Memory B cell (primary cell): ENCODE measurements at regions not wholly inside any gene's neighbourhood (a gene's known extent, or its start where the extent isn't known, plus 50 kb on each side); places are given as distances from the start of the nearest gene placed in this dataset.

Source experiments
- ATAC-seq: fragments of 150-1000 bp; cut with Tn5 transposase; 2 replicates; pipeline ENCODE4 v1.10.0; 2021; ENCODE audit warnings: low read depth, mild to moderate bottlenecking, moderate library complexity
- DNase-seq, 2 donors: peaks; one replicate each; pipeline ENCODE4 v3.0.0; 2022; ENCODE audit warnings: low spot score in 2 of 2
- H3K27ac Mint-ChIP-seq: one replicate; pipeline ENCODE4 v1.8.0; 2022; ENCODE audit warnings: mild to moderate bottlenecking, moderate library complexity, mixed read lengths
- H3K27me3 Mint-ChIP-seq: one replicate; pipeline ENCODE4 v1.8.0; 2022; ENCODE audit warnings: mixed read lengths
- H3K36me3 Mint-ChIP-seq: one replicate; pipeline ENCODE4 v1.8.0; 2022; ENCODE audit warnings: mild to moderate bottlenecking, mixed read lengths
- H3K4me1 Mint-ChIP-seq: one replicate; pipeline ENCODE4 v1.8.0; 2022; ENCODE audit warnings: mixed read lengths
- H3K4me3 Mint-ChIP-seq: one replicate; pipeline ENCODE4 v1.8.0; 2022; ENCODE audit warnings: mild to moderate bottlenecking, moderate library complexity, mixed read lengths
- H3K9me3 Mint-ChIP-seq: one replicate; pipeline ENCODE4 v1.8.0; 2022; ENCODE audit warnings: mixed read lengths

DNA sequence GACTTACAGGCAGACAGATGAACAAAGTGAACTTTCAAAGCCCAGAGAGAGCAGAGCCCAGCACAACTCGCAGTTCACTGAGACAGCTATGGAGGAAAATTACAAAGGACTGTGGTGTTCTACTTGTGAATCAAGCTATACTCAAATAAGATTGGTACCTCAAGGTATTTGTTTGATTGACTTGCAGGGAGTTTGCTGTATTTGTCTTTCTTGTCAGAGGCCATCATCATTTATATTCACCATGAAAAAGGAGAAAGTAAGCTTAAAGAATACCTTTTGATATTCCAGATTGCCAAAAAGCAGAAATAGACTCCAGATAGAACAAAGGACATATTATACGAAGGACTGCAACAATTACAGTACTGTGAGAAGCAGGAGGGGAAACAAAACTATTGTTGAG is 1047.9 kb downstream of the RPA4 start:
- no peak for ATAC-seq

DNA sequence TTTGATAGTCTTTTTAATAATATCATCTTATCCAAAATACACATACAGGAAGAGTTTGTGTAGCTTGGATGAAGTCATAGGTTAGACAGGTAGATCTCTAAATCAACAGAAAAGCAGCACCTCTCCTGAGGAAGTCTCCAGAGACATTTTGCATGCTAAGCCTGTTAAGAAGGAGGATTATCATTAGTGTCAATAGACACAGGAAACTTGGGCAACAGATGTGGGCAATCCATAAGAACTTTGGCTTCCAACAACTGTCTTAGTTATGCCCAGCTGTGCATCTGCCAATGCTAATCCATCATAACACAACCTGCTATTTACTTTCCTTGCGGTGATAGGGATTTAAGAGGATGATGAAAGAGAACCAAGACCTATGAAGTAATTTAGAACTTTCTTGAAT is 1052.6 kb downstream of the RPA4 start:
- Mint-ChIP-seq H3K27me3 (no peaks in the 10 kb centered on the region), H3K36me3 (no peaks in the 10 kb centered on the region), H3K4me1 (no peaks in the 10 kb centered on the region), H3K27ac (no peak overlapping the region), H3K4me3 (no peak overlapping the region), H3K9me3 (no peaks in the 10 kb centered on the region)
- ATAC-seq (no peak), DNase-seq (no peak)

More for the DNA sequence above, 1047.9 kb downstream of the RPA4 start:
- Mint-ChIP-seq H3K4me1 (no peaks in the 10 kb centered on the region), H3K4me3 (no peak overlapping the region), H3K27me3 (no peaks in the 10 kb centered on the region), H3K27ac (no peak overlapping the region), H3K36me3 (no peaks in the 10 kb centered on the region), H3K9me3 (no peaks in the 10 kb centered on the region)
- no peak for DNase-seq

DNA sequence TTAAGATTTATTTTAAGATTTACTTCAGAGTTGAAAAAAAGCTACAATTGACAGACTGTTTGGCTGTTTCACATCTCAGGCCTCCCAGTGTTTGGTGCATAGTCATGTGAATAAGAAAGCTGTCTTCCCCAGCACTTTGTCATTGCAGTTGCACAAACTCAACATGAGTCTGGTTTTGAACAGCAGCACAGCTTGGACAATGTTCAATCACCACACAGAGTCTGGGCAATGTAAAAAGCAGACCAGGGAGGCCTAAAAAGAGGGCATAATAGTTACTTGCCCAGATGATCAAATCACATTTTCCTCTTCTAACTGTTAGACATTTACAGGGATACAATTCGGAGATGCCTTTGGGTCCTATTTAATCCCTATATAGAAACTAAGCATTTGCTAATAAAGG is 1055.0 kb downstream of the RPA4 start:
- H3K27ac Mint-ChIP-seq, result no peak overlapping the region
- no peaks in the 10 kb centered on the region for H3K36me3 Mint-ChIP-seq
- DNase-seq (no peak), ATAC-seq (no peak)
- H3K4me3 Mint-ChIP-seq, result no peak overlapping the region
- no peaks in the 10 kb centered on the region for H3K4me1 Mint-ChIP-seq
- H3K27me3 Mint-ChIP-seq, result no peaks in the 10 kb centered on the region
- no peaks in the 10 kb centered on the region for H3K9me3 Mint-ChIP-seq

DNA sequence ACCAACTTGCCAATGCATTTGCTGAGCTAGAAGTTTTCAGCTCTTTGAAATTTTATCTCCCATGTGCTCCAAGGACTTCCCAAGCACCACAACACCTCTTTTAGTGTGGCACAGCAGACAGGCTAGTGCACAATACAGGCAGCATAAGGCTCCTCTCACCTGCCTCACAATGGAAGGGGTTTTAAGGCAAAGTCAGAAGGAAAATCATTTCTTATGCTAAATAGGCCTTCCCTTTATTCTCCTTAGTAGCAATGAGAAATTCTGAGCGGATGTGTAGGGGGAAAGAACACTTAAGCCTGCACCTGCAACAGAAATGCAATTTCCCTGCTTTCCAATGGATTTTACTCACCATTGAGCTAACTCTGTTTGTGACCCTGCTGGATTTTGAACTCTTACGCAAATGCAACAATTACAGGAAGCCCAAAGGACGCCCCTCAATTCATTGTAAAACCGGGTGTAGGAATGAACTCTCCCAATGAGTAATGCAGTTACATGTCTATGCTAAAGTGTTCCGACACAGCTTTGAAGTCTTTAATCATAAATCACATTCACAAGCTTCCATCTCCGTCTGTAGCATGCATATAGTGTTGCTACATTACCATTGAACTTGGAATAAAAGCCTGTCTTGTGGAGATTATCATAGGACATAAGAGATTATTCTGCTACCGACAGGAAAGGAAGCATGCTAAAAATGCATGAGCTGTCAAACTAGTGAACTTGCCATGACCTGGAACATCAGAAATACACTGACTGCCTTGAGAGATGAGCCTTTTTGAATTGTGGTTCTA is 1084.9 kb downstream of the RPA4 start:
- no peak for ATAC-seq
- no peak overlapping the region for H3K4me3 Mint-ChIP-seq
- H3K9me3 Mint-ChIP-seq, result peaks cover 1% of the 10 kb centered on the region
- H3K4me1 Mint-ChIP-seq, result no peaks in the 10 kb centered on the region
- no peaks in the 10 kb centered on the region for H3K36me3 Mint-ChIP-seq
- DNase-seq, result no peak
- H3K27ac Mint-ChIP-seq, result no peak overlapping the region
- no peaks in the 10 kb centered on the region for H3K27me3 Mint-ChIP-seq

DNA sequence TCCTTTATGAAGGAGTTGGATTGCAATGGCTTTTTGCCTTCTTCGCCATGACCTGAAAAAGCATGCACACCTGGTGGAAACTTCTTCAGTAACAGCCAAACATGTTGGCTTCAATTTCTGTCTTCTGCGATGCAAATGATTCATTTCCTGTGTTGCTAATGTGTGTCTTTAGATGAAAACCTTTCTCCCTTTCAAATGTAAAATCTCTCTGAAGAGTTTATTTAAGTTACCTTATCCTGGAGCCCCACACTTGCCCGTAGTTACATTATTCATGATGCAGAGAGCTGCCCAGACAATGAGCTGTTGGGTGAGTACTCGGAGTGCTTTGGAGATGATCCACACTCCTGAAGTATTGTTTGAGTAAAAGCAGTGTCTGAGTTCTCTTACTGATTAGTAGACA is 1100.9 kb downstream of the RPA4 start:
- ATAC-seq (no peak), DNase-seq (no peak)
- Mint-ChIP-seq H3K4me3 (no peak overlapping the region), H3K27me3 (no peaks in the 10 kb centered on the region), H3K36me3 (no peaks in the 10 kb centered on the region), H3K9me3 (no peaks in the 10 kb centered on the region), H3K27ac (no peak overlapping the region), H3K4me1 (no peaks in the 10 kb centered on the region)

DNA sequence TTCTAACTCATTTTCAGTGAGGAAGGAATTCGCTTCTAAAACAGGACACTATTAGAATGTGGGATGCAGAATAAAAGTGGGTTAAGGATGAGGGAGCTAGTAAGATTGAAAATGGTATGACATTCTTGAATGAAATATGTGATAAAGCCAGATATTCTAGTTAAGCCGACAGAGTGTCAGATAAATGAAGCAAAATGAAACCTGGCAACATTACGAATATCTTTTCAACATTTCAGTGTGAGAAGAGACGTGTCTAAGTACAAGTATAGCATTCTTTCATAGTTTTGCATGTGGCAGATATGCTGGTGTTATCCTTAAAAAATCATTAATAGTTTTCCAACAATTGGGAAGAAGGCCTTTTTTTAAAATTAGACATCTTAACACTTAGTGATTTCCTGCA is 1101.4 kb downstream of the RPA4 start:
- Mint-ChIP-seq H3K4me3 (no peak overlapping the region), H3K36me3 (no peaks in the 10 kb centered on the region), H3K9me3 (no peaks in the 10 kb centered on the region), H3K4me1 (no peaks in the 10 kb centered on the region), H3K27me3 (no peaks in the 10 kb centered on the region), H3K27ac (no peak overlapping the region)
- DNase-seq, result no peak
- no peak for ATAC-seq

DNA sequence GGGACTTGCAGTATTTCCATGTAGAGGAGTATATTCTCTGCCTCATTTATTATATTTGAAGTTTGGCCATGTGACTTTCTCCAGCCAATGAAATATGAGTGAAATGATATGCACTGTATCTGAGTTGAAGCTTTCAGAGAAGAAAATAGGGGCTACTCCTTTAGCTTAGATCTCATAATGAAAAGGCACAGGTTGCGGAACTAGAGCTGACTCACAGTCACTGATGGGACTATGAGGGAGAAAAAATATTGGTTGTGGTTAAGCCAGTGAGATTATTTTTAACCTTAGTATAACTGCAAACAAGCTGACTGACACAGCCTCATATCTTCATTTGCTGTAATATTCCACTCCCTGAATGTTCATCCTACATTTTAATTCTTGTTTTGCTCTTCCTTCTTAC is 1104.3 kb downstream of the RPA4 start:
- no peaks in the 10 kb centered on the region for H3K4me1 Mint-ChIP-seq
- H3K27ac Mint-ChIP-seq, result no peak overlapping the region
- no peak for ATAC-seq
- no peak for DNase-seq
- H3K9me3 Mint-ChIP-seq, result peaks cover 3% of the 10 kb centered on the region
- no peaks in the 10 kb centered on the region for H3K27me3 Mint-ChIP-seq
- H3K4me3 Mint-ChIP-seq, result no peak overlapping the region
- no peaks in the 10 kb centered on the region for H3K36me3 Mint-ChIP-seq

DNA sequence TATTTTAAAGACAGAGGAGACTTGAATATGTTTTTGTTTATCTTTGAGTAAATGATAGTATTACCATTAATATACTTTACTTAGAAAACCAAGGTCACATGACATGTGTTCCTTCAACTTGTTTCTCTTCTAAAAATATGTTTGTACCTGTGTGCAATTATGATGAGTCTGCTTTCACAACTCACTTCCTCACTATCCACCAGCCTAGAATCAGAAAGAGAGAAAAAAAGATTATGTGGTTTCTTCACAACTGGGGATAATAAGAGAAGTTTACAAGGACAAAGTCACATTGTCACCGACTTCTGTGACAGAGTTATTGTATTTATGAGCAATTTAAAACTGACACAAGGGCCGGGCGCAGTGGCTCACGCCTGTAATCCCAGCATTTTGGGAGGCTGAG is 1112.1 kb downstream of the RPA4 start:
- no peak overlapping the region for H3K27ac Mint-ChIP-seq
- DNase-seq (no peak), ATAC-seq (no peak)
- H3K4me3 Mint-ChIP-seq, result no peak overlapping the region
- no peaks in the 10 kb centered on the region for H3K4me1 Mint-ChIP-seq
- H3K9me3 Mint-ChIP-seq, result peaks cover 7% of the 10 kb centered on the region
- no peaks in the 10 kb centered on the region for H3K36me3 Mint-ChIP-seq
- no peaks in the 10 kb centered on the region for H3K27me3 Mint-ChIP-seq

DNA sequence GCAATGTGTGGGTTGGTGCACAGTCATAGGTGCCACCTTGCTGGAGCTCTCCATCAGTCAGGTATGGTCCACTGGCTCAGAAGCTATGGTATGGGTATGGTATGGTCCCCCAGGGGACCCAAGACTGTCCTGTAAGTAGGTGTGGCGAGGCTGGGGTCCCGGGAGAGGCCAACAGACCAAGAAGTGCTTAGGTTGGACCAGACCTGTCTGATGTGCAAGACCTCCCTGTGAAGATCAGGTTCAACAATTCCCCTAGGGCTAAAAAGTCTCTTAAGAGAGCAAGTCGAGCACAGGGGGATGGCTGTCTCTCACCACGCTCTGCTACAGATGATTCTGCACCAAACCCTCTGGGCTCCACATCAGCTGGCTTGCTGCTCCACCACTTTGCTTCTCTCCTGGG is 1145.0 kb downstream of the RPA4 start:
- no peaks in the 10 kb centered on the region for H3K9me3 Mint-ChIP-seq
- H3K4me3 Mint-ChIP-seq, result no peak overlapping the region
- no peak overlapping the region for H3K27ac Mint-ChIP-seq
- H3K36me3 Mint-ChIP-seq, result no peaks in the 10 kb centered on the region
- no peak for ATAC-seq
- no peaks in the 10 kb centered on the region for H3K27me3 Mint-ChIP-seq
- H3K4me1 Mint-ChIP-seq, result no peaks in the 10 kb centered on the region
- no peak for DNase-seq

DNA sequence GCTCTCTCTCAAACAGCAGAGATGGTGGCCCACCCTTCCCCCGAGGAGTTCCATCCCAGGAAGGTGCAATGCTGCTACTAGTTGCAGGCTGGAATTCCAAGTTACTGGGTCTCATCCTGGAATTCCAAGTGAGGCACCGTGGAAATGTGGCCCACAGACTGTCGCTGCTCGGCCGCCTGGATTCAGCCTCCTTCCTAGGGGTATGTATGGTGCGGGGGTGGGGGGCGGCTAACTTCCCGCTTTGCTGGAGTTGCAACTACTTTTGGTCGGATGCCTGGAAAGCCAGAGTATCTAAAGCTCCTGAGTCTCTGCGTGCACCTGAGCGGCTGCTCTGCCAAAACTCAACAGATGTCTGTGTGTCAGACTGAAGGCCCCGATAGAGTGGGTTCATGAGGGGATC is 1146.2 kb downstream of the RPA4 start:
- Mint-ChIP-seq H3K9me3 (no peaks in the 10 kb centered on the region), H3K27ac (no peak overlapping the region), H3K27me3 (no peaks in the 10 kb centered on the region), H3K4me3 (no peak overlapping the region), H3K36me3 (no peaks in the 10 kb centered on the region), H3K4me1 (no peaks in the 10 kb centered on the region)
- ATAC-seq (no peak), DNase-seq (no peak)

DNA sequence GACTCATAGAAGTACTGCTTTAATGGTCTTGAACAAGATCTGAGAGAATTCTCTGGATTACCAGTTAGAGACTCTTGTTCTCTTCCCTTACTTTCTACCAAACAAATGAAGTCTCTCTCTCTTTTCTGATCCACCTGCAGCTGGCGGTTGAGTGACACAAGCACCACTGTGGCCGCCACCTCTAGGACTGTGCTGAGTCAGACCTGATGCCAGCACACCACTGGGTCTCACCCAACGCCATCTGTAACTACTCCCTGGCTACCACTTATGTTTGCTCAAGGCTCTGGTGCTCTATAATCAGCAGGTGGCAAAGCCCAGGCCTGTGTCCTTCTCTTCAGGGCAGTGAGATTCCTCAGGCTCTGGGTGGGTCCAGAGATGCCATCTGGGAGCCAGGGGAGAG is 1173.5 kb downstream of the RPA4 start:
- Mint-ChIP-seq H3K27ac (no peak overlapping the region), H3K4me1 (no peaks in the 10 kb centered on the region), H3K36me3 (no peaks in the 10 kb centered on the region), H3K4me3 (no peak overlapping the region), H3K27me3 (no peaks in the 10 kb centered on the region), H3K9me3 (peaks cover 9% of the 10 kb centered on the region)
- DNase-seq (no peak), ATAC-seq (no peak)

DNA sequence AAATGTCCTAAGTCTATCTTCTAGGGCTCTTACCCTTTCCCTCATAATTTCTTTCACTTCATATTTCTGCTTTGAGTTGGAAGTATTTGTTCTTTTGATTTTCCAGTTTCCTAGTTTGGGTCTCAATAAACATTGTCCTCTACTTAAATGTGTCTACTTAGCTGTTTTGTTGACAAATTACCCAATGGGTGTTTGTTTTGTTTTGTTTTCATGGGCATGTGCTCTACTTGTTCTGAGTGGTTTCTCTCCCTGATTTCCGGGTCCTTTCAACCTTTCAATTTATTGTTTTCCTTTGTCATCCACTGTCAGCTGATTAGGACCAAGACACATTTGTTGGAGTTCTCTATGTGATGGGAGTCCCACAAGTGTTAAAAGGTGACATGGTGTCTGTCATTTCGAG is 1181.4 kb downstream of the RPA4 start:
- ATAC-seq (no peak), DNase-seq (no peak)
- H3K36me3 Mint-ChIP-seq, result no peaks in the 10 kb centered on the region
- H3K4me3 Mint-ChIP-seq, result no peak overlapping the region
- no peaks in the 10 kb centered on the region for H3K27me3 Mint-ChIP-seq
- H3K9me3 Mint-ChIP-seq, result no peaks in the 10 kb centered on the region
- H3K4me1 Mint-ChIP-seq, result no peaks in the 10 kb centered on the region
- H3K27ac Mint-ChIP-seq, result no peak overlapping the region

DNA sequence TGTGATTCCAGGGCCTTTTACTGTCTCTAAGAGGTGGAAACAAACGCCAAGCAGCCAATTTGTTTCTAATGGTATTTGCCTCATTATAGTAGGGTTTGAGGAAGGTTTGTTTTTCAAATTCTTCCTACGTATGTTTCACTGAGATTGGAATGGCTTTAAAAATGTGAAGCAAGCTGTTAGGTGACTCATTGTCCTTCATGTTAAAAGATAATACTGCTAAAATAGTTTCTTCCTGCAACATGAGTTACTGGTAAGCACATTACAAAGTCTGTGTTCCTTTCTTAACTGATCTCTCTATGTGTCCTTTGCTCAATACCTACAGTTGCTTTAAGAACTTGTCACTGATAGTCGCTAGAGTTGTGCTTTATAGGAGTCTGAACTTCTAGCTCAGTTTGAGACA is 1183.9 kb downstream of the RPA4 start:
- no peak for DNase-seq
- Mint-ChIP-seq H3K27ac (no peak overlapping the region), H3K9me3 (no peaks in the 10 kb centered on the region), H3K4me1 (no peaks in the 10 kb centered on the region), H3K36me3 (no peaks in the 10 kb centered on the region), H3K27me3 (no peaks in the 10 kb centered on the region), H3K4me3 (no peak overlapping the region)
- ATAC-seq, result no peak

DNA sequence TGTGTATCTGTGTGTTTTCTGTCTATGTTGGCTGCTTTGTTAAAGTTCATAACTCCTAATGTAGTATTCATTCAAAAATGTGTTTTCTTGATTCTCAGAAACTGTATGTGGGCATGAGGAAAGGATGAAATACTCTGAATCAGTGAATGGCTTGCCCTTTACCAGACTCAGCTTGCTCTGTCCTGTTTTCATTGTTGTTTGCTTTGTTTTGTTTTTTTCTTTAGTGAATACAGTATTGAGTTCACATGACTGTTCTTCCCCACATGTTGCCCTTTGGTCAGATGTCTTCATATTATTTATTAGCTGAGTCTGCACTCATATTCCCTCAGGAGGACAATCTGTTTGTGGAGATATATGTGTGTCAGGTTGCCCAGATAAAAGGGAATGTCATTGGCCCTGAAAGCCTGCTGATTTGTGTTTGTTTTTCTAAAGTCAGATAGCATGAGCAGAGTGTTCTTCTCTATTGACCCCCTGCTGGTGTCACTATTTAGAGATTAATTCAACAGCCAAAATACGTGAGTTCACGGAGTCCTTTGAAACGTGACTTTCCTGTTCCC is 1184.4 kb downstream of the RPA4 start:
- Mint-ChIP-seq H3K4me3 (no peak overlapping the region), H3K36me3 (no peaks in the 10 kb centered on the region), H3K27me3 (no peaks in the 10 kb centered on the region), H3K9me3 (peaks cover 1% of the 10 kb centered on the region), H3K4me1 (no peaks in the 10 kb centered on the region), H3K27ac (no peak overlapping the region)
- no peak for DNase-seq
- no peak for ATAC-seq

DNA sequence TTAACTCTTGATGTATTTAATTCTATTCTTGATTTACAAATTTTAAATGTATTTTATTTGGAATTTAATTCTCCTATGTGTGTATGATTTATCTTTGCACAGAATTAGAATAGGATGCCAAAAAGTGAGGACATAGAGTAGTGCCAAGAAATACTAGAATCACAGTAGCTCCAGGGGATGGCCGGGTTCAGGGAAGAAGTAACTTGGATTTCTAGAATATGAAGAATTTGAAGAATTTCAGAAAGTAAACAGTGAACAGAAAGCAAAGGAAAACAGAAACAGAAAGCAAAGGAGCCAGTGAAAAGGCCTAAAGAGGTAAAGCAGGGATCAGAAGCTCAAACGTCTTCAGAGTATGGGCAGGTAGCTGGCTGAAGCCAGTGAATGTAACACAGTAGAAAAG is 1187.6 kb downstream of the RPA4 start:
- ATAC-seq, result no peak
- Mint-ChIP-seq H3K36me3 (no peaks in the 10 kb centered on the region), H3K9me3 (peaks cover 1% of the 10 kb centered on the region), H3K4me3 (no peak overlapping the region), H3K27ac (no peak overlapping the region), H3K27me3 (no peaks in the 10 kb centered on the region), H3K4me1 (no peaks in the 10 kb centered on the region)
- no peak for DNase-seq
